ENCODE measurements at regions not wholly inside any gene's neighbourhood (a gene's known extent, or its start where the extent isn't known, plus 50 kb on each side); places are given as distances from the start of the nearest gene placed in this dataset.

DNA sequence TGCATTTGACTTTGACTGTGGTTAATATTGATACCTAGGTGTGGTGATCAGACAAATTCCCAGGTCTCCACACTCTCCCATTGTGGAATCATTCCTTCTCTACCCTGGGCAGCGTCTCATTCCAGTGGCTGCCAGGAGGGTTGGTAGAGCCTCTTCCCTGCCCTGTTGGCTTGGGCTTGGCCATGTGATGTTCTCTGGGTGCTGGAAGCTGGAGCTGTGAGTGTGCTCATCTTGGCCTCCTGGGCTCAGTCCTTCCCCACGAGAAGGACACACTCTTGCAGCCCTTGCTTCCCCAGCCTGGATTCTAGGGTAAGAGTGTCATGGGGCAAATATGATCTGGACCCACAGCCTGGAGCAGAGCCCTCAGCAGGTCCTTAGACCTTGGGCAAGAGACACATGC is 167.2 kb upstream of the IRX4 start:
- DNase-seq (ENCODE audit: low read depth) = no peak

DNA sequence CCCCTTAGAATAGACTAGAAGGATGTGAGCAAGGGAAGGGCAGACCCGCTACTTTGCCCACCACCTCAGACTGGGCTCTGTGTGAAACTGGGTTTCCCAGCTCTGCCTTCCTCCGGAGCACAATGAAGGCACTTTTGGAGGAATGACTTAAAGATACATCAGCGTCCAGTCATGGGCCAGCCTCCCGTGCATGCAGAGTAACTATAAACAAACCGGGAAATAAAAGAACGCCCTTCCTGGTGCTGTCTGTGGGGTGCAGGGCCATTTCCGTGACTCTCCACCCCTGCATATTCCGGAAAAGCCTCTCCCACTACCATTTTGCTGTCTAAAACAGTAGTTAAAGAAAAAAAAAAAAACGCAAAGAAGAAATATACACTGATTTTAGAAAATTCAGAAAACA is 165.9 kb upstream of the IRX4 start:
- no peak for DNase-seq (ENCODE audit: low read depth)

DNA sequence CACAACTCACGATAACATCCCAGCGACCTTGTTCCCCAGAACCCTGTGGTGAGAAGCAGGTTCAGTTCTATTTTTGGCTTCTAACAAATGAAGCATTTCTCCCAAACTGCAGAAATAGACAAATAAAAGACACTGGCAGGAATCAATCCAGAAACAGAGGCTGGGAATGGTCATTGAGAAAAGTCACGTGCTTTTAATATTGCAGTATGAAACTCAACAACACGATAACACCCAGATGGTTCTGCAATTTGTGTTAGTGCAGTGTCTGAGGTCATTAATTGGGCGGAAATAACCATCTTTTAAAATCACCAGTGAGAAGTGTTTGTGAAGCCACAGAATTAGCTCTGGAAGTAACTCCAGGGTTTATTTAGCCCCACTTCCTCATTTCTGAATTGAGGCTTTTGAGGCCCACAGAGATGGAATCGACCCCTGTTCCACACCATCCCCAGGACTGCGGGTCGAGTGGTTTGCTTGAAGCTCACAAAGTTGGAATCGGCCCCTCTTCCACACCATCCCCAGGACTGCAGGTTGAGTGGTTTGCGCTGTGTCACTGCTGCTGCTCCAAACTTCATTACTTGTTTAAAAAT is 164.7 kb upstream of the IRX4 start:
- no peak for DNase-seq (ENCODE audit: low read depth)

DNA sequence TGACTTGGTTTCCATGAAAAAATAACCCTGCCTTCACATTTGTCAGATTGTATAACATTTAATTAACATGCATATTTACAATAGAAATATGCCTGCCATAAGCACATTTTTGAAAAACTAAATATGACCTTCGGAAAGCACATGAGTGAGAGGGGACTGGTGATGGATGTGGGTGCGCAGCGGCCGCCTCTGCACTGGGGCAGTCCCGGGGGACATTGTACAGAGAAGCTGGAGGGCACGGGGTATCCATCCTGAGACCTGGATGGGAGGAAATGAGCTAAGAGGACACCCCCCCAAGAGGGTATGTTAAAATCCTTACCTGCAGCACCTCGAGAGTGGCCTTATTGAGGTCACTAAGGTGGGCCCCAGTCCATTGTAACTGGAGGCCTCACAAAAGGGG is 161.3 kb upstream of the IRX4 start:
- DNase-seq (ENCODE audit: low read depth) = no peak

DNA sequence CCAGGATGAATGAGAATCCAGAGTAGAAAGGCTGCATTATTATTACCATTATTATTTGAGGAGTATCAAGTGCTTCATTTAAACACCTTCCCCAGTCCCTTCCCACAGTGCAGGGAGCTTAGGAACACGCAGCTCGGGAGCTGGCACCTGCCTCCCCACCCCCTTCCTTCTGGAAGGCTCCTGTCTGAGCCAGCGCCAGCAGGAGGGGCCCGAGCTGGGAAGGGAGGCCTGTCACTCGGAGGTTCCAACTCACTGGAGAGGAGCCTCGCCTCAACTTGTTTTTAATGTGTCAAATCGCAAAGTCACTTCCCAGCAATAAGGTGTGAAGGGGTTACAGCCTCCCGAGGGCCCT is 156.4 kb upstream of the IRX4 start:
- DNase-seq (ENCODE audit: low read depth) = no peak

DNA sequence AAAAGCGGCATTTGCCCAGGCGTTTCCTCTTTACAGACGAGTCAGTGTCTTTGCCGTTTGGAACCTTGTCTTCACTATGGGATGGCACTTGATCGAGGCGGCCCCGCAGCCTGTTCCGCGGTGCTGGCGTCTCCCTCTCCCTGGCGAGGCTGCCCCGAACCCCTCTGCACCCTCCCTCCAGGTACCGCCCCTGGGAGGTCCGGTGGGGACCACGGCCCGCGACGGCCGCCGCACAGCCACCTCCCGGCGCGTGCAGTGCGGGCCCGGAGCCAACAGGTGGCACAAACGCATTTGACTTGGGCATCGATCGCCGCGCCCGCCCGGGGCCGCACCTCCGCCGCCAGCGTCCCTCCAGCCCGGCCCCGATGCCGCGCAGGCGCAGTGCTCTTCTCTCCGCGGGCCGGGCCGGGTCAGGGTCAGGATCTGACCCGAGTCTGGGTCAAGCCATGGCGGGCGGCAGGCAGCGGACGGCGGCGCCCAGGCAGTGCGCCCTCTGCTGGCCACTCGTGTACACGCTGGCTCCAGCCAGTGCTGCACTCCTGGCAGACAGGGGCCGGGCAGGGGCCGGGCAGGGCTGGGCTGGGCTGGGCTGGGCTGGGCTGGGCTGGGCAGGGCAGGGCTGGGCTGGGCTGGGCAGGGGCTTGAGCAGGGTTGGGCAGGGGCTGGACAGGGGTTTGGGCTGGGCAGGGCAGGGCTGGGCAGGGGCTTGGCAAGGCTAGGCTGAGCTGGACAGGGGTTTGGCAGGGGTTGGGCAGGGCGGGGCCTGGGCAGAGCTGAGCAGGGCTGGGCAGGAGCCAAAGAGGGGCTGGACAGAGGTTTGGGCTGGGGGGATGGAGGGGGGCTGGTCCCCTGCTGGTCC is 155.8 kb upstream of the IRX4 start:
- DNase-seq (ENCODE audit: low read depth) = peak; percentile 40

DNA sequence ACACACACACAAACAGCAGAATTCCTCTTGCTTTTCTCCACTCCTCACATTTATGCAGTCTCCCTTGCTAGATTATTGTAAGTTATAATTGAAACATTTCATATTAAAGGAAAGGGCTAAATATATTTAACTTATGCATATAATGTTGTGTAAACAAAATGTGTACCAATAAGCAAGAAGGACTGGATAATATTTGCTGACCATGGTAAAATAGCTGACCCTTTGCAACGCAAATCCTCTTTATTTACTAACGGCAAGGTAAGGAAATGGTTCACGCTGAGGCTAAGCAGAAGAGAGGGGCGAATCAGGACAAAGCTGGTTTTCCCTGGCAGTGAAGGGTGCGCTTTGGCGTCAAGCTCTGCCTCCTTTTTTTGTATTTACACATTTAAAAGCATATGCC is 154.2 kb upstream of the IRX4 start:
- no peak for DNase-seq (ENCODE audit: low read depth)

DNA sequence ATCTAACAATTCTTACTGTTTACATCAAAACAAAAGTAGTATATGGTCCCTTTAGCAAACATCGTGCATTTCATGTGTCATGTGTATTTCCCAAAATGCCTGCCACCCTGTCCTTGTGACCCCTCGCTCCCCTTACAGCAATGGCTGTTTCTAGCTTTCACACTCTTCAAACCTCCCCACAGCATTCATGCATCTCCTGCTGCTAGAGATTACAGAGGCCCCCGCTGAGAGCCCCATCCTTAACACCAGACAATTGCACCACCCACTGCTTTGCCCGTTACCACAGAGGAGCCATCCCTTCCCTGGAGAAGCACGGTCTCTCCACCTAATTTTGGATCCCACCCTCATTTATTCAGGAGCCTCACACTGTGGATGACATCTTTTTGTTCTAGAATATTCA is 149.7 kb upstream of the IRX4 start:
- no peak for DNase-seq (ENCODE audit: low read depth)

DNA sequence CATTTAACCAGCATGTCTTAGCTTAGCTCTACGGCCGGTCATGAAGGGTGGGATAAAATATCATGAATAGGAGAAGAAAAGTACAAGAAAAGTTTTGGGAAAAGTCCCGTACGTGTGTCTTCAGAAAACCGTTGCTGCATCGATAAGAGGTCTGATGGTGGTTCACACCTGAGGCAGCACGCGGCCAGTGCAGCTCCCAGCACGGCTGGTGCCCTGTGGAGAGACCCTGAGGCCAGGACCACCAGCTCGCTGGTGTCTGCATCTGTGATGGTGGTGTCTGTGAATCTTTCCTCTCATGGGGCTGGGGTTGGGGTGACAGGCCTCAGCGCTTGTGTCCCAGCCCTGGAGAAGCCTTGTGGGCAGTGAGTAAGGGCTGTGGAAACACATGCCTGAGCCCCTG is 148.9 kb upstream of the IRX4 start:
- no peak for DNase-seq (ENCODE audit: low read depth)

DNA sequence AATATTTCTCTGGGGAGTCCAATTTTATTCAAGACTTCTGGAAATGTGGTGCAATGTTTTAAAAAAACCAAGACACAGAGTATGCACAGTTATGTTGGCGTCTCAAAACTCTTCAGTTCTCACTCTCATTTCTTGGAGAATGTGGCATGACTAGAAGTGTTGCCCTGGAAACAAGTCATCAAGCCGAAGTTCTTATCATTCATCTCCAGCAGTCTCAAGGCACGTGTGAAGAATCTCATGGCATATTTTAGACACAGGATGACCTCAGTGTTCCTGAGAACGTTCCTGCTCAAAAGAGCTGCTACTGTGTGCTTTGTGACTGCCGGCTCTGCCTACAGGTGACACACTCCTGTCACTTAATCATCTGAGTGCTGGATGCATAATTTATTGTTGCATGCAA is 147.4 kb upstream of the IRX4 start:
- no peak for DNase-seq (ENCODE audit: low read depth)

DNA sequence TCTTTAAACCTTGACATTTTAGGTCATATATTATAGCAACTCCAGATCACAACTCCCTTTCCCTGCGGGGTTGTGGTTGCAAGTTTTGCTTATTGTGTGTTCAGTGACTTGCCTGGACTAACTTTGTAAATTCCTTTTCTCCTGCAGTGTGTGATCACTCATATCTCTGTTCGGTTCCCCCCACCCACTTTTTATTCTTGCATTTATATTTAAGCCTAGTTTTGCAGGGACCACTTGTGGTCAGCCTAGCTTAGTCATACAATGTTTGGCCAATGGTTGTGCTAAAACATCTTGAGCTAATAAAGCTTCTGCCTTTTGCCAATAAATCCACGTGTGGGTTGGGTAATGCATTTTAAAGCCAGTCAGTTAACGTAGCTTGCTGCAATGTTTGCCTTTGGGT is 146.5 kb upstream of the IRX4 start:
- DNase-seq (ENCODE audit: low read depth) = no peak

DNA sequence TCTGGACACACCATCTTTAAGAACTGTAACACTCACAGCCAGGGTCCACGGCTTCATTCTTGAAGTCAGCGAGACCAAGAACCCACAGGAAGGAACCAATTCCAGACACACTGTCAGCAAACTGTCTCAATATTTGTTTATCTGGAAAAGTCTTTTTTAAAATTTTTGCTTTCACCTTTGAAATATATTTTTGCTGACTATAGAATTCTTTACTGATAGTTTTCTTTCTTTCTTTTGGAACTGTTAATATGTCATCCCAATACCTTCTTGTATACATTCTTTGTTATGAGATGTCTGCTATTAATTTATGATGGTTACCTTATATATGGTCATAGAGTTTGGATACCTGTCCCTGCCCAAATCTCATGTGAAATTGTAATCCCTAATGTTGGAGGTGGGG is 145.1 kb upstream of the IRX4 start:
- DNase-seq (ENCODE audit: low read depth) = no peak

DNA sequence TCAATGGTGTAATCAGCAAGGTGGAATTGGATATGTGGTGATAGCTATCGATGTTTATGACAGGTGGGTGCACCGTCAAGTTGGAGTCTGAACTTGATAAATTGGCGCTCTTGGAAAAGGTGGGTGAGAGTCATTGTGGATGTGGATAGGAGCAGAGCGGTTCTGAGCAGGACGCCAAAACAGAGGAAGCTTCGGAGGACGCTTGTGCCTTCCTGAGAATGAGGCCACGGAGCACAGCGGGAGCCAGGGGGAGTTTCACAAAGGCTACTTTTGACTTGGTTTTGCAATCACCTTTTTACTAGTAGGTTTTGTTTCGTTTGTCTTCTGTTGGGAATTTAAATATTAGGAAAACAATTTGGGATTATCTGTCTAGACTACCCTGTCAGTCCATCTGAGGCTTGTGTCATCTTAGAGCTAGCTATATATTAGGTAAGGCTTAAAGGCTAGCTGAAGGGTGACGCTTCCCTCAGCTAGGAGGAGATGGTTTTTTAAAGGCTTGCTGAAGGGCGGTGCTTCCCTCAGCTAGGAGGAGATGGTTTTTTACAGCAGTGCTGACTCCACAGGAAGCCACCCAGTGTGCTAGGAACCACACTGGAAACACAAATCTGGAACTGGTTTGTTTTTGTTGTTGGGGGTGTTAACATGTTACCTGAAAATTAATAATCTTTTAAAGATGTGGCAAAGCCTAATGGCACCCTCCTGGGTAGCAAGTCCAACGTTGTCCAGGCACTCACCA is 142.4 kb upstream of the IRX4 start:
- DNase-seq (ENCODE audit: low read depth) = no peak

DNA sequence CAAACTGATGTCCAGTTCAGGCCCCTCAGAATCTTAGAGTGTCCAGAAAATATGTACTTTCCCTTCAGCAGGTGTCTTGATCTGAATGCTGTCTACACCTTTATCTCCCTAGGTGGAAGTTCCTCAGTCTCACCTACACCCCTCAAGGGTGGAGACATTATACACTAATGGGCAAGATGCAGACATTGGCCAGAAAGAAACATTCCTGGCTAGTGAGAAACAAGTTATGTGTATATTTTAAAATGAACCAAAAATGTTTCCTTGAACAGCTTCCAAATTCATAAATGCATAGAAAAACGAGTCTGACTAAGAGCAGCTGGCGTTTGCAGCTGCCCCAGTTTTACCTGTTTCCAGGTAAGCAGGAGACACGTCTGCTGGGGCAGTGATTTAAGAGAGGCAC is 140.5 kb upstream of the IRX4 start:
- DNase-seq (ENCODE audit: low read depth) = no peak

DNA sequence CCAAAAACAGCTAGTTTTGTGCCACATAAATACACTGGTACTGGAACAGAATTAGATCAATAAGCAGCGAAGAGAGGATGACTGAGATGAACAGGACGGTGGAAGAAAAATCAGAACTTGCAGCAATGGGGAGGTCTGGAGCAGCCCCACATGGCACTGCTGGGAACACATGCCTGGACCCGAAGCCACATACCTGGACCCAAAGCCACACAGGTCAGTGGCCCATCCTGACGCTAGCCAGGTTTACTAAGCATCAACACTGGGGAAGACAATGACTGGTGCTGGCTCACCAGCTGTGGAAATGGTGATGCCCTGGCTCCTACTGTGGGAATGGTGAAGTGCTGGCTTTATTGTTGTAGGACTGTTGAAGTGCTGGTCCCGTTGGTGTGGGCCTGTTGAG is 139.7 kb upstream of the IRX4 start:
- DNase-seq (ENCODE audit: low read depth) = no peak

DNA sequence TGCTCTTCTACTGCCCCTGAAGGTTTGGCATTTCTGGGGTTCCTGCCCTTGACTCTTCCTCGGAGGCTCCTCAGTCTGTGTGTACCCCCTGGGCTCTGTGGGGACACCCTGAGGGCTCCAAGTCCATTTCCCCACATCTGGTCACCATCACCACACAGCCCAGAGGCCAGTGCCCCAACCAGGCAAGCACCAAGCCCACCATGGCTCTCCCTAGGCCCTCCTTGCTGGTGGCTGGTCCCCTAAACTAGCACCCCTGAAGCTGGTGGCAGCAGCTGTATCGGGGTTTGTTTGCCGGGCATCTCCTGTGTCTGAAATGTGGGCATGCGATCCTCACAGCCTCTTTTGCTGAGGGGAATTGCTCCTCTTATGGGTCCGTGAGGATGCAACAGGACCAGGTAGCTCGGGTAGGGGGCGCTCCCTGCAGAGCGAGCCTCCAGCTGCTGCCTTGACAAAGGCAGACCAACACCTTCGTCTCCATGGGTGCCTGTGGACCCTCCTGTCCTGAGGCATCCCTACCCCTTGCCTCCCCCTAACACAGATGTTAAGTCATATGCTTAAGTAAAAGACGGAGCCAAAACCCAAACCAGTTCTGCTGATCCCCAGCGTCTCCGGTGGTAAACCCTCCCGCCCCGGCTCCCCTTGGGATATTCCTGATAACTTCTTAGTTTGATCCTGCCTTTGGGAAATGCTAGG is 138.9 kb upstream of the IRX4 start:
- no peak for DNase-seq (ENCODE audit: low read depth)

DNA sequence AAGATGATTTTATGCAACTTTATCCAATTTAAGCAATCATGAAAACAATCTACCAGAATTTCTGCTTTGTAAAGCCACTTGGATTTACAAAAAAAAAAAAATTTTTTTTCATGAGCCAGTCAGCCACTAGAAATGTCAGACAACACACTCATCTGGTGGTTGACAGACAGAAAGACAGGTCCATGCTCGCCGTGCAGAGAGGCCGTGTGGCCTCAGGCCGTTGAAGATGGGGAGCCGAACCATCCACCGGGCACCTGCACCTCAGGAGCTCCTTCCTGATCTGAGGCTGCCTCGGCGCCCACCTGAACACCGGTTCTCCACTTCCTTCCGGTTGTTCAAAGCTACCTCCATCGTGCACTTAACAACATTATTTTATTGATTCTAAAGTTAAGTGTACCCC is 138.0 kb upstream of the IRX4 start:
- no peak for DNase-seq (ENCODE audit: low read depth)

DNA sequence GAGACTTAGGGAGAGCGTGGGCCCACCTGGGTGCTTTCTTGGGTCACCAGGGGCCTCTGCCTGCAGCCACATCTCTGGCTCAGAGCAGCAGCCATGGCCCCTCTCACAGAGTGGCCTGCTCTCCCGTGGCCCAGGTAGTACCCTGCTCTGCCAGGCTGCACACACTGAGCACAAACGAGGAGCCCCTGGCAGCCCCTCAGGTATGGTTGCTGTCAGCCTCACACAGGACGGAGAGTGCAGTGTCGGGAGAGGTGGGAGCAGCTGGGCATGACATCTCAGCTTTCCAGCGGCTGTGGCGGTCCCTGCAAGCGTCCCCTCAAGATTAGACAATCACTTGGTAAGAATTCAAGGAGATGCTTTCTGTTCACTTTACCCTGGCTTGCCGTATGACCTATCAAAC is 137.0 kb upstream of the IRX4 start:
- DNase-seq (ENCODE audit: low read depth) = no peak

DNA sequence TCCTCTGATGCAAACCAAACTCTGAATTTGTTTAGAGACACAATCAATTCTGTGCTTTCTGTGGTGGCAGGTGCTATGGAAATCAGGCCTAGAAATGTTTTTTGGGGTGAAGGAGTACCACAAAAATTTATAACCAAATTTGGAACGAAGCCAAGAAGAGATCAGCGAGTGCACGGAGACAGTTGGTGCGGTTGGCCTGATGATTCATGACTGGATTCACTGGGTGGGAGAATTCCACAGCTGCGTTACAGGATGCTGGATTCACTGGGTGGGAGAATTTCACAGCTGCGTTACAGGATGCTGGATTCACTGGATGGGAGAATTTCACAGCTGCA is 135.6 kb upstream of the IRX4 start:
- peak; percentile 1 for DNase-seq (ENCODE audit: low read depth)

DNA sequence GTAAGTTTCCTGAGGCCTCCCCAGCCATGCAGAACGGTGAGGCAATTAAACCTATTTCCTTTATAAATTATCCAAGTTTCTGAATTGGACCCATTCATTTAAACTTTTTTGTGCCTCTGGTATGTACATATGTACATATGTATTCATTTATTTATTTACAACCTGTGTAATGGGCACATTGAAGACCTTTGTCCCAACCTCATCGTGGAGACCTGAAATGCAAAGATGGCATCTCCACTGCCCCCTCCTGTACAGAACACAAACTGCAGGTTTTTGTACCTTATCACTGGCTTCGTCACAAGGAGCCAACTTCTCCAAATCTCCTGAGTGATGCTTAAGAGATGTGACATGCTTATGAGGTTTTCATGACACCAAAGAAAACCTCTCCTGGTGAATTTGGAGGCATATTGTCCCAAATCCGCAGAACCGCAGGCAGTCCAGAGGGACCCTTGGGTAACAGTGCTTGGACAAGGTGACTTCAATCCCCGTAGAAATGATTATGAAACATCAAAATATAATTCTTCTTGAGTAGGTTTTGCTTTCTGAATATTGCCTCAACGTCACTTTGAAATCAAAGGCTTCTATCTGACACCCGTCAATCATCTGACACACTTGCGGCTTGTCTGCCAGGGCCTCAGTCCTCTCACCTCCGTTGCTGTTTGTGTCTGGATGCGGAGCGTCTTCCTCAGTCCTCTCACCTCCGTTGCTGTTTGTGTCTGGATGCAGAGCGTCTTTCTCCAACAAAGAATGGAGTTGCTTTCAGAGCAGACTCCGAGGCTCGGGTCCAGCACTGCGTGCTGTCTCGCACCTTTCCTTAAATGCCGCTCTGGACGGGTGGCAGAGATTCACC is 135.0 kb upstream of the IRX4 start:
- DNase-seq (ENCODE audit: low read depth) = no peak

DNA sequence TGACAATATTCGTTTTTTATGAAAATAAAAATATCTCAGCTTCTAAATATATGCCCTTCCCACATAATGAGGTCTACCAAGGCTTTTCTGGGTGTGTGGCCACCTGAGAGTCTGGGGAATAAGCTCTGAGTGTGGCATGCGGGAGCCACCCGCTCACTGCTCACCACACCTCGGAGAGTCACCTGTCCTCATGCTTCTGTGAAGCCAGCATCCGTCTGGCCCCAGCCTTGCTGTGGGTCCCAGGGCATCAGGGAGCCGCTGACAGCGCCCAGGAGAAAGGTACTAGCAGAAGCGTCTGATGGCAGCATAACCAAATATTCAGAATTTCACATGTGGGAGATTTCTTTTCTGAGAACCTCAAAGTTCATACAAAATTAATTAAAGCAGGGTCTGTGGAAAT is 133.2 kb upstream of the IRX4 start:
- DNase-seq (ENCODE audit: low read depth) = no peak

All from myocyte (in vitro differentiated cells).